ENCODE measurements at regions not wholly inside any gene's neighbourhood (a gene's known extent, or its start where the extent isn't known, plus 50 kb on each side); places are given as distances from the start of the nearest gene placed in this dataset.

DNA sequence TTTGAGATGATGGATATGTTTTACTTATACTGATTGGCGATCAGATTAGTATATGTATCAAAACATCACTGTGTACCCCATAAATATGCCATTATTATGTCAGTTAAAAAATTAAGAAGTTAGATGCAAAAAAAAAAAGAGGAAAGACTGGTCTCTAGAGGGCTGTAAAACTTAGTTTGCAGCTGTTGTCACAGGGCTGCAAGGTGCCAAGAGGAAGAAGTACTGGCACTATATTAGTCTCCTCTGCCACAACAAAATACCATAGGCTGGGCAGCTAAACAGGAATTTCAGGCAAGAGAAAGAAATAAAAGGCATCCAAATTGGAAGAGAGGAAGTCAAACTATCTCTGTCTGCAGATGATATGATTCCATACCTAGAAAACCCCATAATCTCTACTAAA lies 177.8 kb upstream of the PLPP4 start:
- no peak overlapping the region for H4K91ac ChIP-seq (ENCODE audit: insufficient read length, low read depth, low read length)
- H3K23me2 ChIP-seq (ENCODE audit: insufficient read length, low read depth, low read length, poor library complexity, severe bottlenecking) = peaks cover 2% of the 10 kb centered on the region
- peaks cover 29 to 34% of the 10 kb centered on the region in 2 experiments for H3K4me1 Mint-ChIP-seq
- H3K4me3 Mint-ChIP-seq = no peak overlapping the region
- H3K23ac ChIP-seq (ENCODE audit: insufficient read length, low read depth, low read length) = no peak overlapping the region
- H3K4ac ChIP-seq (ENCODE audit: low read depth, low read length) = no peak overlapping the region
- no peaks in the 10 kb centered on the region for H4K20me1 ChIP-seq (ENCODE audit: control insufficient read depth, insufficient read depth, insufficient read length)
- H3K27me3 ChIP-seq (ENCODE audit: insufficient read depth, low read length) = no peaks in the 10 kb centered on the region
- no peaks in the 10 kb centered on the region for H3K79me2 ChIP-seq (ENCODE audit: insufficient read depth, low read length)
- H3K4me1 ChIP-seq (ENCODE audit: insufficient read depth, low read length) = no peaks in the 10 kb centered on the region; the same call in 1 of the 2 replicates
- WGBS (ENCODE audit: extremely low coverage, insufficient read length, low lambda C conversion rate) = no CpG with 5 or more reads among the region's 1 CpG
- TF ChIP-seq, protein P1, sequence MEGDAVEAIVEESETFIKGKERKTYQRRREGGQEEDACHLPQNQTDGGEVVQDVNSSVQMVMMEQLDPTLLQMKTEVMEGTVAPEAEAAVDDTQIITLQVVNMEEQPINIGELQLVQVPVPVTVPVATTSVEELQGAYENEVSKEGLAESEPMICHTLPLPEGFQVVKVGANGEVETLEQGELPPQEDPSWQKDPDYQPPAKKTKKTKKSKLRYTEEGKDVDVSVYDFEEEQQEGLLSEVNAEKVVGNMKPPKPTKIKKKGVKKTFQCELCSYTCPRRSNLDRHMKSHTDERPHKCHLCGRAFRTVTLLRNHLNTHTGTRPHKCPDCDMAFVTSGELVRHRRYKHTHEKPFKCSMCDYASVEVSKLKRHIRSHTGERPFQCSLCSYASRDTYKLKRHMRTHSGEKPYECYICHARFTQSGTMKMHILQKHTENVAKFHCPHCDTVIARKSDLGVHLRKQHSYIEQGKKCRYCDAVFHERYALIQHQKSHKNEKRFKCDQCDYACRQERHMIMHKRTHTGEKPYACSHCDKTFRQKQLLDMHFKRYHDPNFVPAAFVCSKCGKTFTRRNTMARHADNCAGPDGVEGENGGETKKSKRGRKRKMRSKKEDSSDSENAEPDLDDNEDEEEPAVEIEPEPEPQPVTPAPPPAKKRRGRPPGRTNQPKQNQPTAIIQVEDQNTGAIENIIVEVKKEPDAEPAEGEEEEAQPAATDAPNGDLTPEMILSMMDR (conservative IDR thresholded peaks at IDR 0.05) = no peak
- no peak overlapping the region for H2BK20ac ChIP-seq (ENCODE audit: low read depth, low read length, poor library complexity, severe bottlenecking)
- H2AFZ ChIP-seq (ENCODE audit: low read length) = no peak overlapping the region
- H3K9me3 ChIP-seq (ENCODE audit: control insufficient read depth, low read depth, low read length) = no peaks in the 10 kb centered on the region
- peaks cover 42% of the 10 kb centered on the region for H3K27me3 Mint-ChIP-seq (ENCODE audit: low read depth)
- H2AK5ac ChIP-seq (ENCODE audit: insufficient read length, low read length) = no peak overlapping the region
- no peak overlapping the region for H2BK12ac ChIP-seq (ENCODE audit: insufficient read length, low read depth, low read length)
- no peak overlapping the region for H2BK15ac ChIP-seq (ENCODE audit: low read depth, low read length)
- no peak overlapping the region for H3K18ac ChIP-seq (ENCODE audit: insufficient read length, low read depth, low read length)
- no peak overlapping the region for H3K27ac ChIP-seq (ENCODE audit: insufficient read length, low read depth, low read length)
- no peak overlapping the region for H3K4me2 ChIP-seq (ENCODE audit: insufficient read depth, insufficient read length, low read length)
- no peaks in the 10 kb centered on the region for H3K36me3 Mint-ChIP-seq (ENCODE audit: insufficient read depth in 1 of 3, low read depth in 3 of 3)
- no peak overlapping the region for H4K5ac ChIP-seq (ENCODE audit: insufficient read length, low read depth, low read length)
- peaks cover 0 to 3% of the 10 kb centered on the region in 2 experiments; a peak in 1 of 5 replicates for H3K9me3 Mint-ChIP-seq
- H3K79me1 ChIP-seq (ENCODE audit: insufficient read depth, low read depth, low read length, poor library complexity, severe bottlenecking) = no peaks in the 10 kb centered on the region
- H3K14ac ChIP-seq (ENCODE audit: insufficient read depth, low read length) = no peak overlapping the region
- no peak overlapping the region for H3K27ac Mint-ChIP-seq
- no peak overlapping the region for H2BK120ac ChIP-seq (ENCODE audit: low read depth, low read length, poor library complexity, severe bottlenecking)
- no peak overlapping the region for H3K56ac ChIP-seq (ENCODE audit: insufficient read length, low read depth, low read length)
- no peak overlapping the region for H2BK5ac ChIP-seq (ENCODE audit: insufficient read length, low read length)
- no peak for DNase-seq
- H3T11ph ChIP-seq (ENCODE audit: low read length) = no peak overlapping the region
- H3K9ac ChIP-seq (ENCODE audit: extremely low read depth, insufficient read length, low read length) = no peak overlapping the region
- no peak overlapping the region for H4K8ac ChIP-seq (replicated peaks; ENCODE audit: insufficient read length, low read depth, low read length)

Data from H9 (cell line).